Nucleus accumbens (tissue), 56 donors: ENCODE measurements at regions not wholly inside any gene's neighbourhood (a gene's known extent, or its start where the extent isn't known, plus 50 kb on each side); places are given as distances from the start of the nearest gene placed in this dataset.
"Not testable (repeated sequence)": the region's sequence is repeated elsewhere in the genome, so short reads cannot be mapped to it uniquely, and the experiment has no call there.

ENCODE experiments used
- DNase-seq, 56 donors: peaks; one replicate each; lab custom pipeline; 2025; lab: John Stamatoyannopoulos, UW

DNA sequence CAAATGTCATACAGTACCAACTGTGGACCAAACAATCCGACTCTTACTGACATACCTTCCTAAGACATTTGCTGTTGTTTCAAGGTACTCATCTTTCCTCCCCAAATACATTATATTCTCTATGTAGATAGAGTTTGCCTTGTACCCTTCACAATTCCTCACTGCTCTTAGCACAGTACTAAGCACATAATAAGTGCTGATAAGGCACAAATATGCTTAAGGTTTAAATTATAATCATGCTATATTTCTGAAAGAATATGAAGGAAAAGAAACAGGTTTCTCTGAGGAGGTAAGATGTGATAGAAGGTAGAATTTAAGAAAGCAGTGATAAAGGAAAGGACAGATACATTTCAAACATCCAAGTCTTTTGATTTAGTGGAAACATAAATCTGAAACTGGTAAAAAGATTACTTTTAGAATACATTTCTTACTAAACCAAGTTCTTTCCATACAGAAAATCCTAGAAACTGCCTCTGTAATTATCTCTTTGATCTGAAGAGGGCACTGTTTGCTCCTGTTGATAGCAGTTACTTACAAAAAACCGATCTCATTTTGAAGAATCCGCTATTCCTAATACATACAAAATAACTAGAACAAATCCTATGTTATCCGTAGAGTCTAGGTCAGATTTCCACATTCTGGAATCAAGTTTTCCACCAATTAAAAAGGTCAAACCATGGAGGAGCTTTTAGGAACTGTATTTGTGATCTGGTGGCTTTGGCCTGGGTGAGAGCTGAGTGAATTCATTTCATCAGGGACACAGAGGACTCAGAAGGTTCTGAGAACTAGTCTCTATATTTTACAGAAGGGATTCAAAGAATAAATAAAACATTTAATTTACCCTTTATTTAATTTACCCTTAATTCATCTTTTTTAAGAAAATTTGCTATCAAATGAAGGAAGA is 311.9 kb downstream of the DAD1 start:
- DNase-seq: no peak

- no peak for DNase-seq
These were observed 316.9 kb downstream of the DAD1 start for GRCh38 chr14:22271838-22272799.

DNA sequence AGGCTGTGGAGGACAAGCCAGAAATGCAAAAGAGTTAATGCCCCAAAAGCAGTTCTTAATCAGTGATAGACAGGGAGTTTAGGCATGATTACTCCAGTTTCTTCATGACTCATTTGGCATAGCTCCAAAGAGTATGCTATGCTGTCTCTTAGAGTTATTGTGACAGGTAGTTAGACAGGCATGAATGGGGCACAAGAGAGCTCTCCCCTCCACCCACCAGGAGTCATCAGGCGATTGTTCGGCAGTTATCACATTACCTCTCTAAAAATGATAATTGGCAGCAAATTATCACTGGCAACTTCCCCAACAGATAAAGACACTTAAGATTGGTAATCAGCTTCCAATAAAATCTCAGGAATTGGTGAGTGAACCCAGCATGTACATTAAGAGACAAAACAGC is 320.1 kb downstream of the DAD1 start:
- DNase-seq: no peak

DNA sequence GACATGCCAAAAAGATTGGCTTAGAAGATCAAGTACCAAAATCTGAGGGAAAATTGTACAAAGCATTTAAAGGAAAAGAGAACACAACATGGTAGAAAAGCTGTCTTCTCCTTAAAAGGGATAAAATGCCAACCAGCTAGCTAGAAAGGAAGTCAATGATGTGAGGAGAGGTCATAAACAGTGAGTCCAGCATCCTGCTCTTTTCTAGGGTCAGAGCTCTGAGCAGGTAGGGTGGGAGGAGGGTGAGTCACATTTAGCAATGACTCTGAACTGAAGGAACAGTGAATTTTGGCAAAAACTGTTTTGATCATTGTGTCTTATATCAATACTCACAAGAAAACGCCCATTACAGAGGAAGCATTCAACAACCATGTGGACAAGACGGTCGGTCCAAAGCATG is 322.3 kb downstream of the DAD1 start:
- DNase-seq: no peak

DNA sequence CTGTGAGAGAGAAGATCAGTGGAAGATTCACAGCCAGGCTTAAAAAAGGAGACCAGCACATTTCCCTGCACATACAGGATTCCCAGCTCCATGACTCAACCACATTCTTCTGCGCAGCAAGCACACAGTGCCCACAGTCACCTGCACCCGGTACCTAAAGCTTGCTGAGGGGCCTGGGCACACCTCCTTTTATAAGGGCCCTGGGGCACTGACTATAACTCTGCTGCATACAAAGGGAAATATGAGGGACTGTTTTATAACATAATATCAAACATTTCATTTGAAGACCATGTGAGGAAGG is 322.9 kb downstream of the DAD1 start:
- DNase-seq: no peak

GRCh38 chr14:22265319-22266141 is 323.5 kb downstream of the DAD1 start:
- DNase-seq: no peak

- DNase-seq: no peak
These were observed 324.3 kb downstream of the DAD1 start for GRCh38 chr14:22264759-22265158.

- no peak for DNase-seq
These were observed 325.1 kb downstream of the DAD1 start for GRCh38 chr14:22263961-22264360.

GRCh38 chr14:22262881-22263280 is 326.1 kb downstream of the DAD1 start:
- DNase-seq: no peak

DNA sequence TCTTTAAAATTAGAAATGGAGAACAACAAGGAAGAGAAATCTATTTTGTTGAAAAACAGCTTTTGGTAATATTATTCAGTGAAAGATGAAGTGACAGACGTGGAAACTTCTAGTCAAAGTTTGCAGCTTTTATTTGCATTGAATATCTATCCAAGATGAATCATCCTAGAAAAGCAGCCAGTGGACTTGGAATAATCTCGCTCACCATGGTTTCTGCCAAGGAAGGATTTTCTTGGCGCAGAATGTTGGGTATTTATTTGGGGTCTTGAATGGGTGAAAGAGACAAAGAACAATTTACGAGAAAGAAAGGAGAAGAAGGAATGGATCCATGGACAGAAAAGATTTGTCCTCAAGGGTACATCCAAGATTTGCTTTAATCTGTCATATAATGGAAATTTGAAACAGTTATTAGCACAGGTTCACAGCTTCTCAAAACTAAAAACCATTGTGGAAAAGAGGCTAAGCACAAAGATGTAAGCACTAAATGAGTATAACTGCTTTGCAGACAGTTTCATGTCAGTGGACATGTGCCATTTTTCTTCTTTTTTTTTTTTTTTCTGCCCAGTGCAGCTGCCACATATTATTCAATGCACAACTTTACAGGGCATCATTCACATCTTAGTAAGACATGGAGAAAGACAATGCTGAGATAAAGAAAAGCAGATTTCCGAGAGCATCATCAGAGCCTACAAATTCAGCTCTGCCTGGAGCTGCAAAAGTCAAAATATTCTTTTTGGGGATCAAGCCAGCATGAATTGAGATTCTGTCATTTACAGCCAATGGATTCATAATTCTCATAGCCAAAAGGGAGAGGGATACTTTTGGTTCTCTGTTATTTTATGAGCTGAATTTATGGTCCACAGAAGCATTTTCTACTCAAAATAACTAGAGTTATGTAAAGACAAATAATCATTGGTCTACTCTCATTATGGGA is 333.7 kb downstream of the DAD1 start:
- no peak for DNase-seq

GRCh38 chr14:22252686-22253085 is 336.3 kb downstream of the DAD1 start:
- DNase-seq: peak in 3 of 56 donors; percentile 0 to 23 (median 3)

DNA sequence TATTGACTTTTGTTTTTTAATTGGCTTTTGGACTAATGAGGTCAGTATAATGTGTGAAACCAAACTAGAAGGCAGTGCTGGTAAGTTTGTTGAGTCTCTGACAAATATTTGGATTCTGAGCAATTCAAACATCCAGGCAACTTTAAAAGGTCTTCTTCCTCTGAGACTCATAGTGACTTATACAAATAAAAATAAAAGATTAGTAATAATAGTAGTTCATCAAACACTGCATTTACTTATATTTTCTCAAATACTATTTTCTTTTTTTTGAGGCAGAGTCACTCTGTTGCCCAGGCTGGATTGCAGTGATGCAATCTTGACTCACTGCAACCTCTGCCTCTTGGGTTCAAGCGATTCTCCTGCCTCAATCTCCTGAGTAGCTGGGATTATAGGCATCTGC is 337.9 kb downstream of the DAD1 start:
- DNase-seq: no peak

- no peak for DNase-seq
These were observed 339.3 kb downstream of the DAD1 start for GRCh38 chr14:22249770-22250169.

- DNase-seq: no peak
These were observed 344.9 kb downstream of the DAD1 start for GRCh38 chr14:22243971-22244581.

DNA sequence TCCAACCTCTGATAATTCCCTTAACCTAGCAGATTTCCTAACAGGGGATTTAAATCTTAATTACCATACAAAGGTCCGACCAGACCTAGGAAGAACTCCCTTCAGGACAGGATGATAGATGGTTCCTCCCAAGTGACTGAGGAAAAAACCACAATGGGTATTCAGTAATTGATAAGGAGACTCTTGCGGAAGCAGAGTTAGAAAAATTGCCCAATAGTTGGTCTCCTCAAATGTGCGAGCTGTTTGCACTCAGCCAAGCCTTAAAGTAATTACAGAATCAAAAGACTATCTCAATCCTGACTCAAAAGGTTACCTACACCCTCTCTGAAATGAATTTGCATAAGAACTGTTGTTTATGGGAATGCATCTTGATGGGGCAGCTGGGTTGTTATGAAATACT is 350.7 kb downstream of the DAD1 start:
- not testable (repeated sequence) for DNase-seq

DNA sequence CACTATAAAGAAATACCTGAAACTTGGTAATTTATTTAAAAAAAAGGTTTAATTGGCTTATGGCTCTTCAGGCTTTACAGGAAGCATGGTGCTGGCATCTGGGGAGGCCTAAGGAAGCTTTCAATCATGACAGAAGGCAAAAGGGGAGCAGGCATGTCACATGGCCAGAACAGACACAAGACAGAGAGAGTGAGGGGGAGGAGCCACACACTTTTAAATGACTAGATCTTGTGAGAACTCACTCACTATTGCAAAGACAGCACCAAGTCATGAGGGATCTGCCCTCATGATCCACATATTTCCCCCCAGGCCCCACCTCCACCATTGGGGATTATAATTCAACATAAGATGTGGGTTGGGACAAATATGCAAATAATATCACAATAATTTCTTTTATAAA is 355.6 kb downstream of the DAD1 start:
- DNase-seq: no peak

GRCh38 chr14:22232933-22233332 is 356.1 kb downstream of the DAD1 start:
- no peak for DNase-seq

DNA sequence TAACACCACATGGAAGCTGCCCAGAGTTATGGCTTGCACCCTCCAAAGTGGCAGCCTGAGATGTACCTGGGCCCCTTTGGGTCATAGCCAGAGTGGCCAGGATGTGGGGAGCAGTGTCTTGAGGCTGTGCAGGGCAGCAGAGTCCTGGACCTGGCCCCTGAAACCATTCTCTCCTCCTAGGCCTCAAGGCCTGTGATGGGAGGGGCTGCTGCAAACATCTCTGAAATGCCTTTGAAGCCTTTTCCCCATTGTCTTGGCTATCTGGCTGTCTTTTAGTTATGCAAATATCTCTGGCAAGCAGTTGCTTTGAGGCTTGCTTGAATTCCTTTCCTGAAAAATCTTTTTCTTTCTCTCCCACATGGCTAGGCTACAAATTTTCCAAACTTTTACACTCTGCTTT is 356.5 kb downstream of the DAD1 start:
- no peak for DNase-seq

DNA sequence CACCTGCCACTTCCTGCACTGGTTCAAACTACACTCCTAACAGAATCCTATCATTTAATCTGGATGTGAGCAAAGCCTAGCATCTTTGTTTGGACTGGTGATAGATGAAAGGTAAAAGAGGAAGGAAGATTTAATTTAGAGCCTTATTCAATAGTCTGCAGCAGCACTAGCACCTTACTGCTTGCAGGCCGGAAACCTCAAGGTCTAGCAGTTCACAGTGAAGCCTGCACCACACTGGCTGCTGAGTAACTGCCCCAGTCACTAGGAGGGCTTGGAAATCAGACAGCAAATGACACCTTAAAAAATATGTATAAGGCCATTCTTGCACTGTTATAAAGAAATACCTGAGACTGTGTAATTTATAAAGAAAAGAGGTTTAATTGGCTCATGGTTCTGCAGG is 358.0 kb downstream of the DAD1 start:
- DNase-seq: no peak
